ENCODE measurements at regions not wholly inside any gene's neighbourhood (a gene's known extent, or its start where the extent isn't known, plus 50 kb on each side); places are given as distances from the start of the nearest gene placed in this dataset.
"Not testable (repeated sequence)": the region's sequence is repeated elsewhere in the genome, so short reads cannot be mapped to it uniquely, and the experiment has no call there.

DNA sequence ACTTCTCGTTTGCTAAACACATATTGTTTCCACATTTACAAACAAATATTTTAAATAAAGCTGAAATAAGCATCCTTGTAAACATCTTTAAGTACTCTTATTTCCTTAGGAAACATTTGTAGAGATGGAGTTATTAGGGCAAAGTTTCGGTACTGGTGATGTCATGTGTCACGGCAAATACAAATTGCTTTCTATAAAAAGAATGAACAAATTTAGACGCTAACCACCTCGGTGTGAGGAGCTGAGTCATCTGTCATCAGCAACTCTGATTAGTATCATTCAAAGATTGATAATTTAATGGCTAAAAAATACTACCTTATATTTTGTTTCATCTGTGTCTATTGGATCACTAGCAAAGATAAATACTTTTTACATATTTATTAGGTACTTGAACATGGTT, 982.0 kb downstream of the VRK1 start:
- Mint-ChIP-seq H3K4me1 (peaks cover 22% of the 10 kb centered on the region), H3K36me3 (no peaks in the 10 kb centered on the region), H3K27ac (no peak overlapping the region), H3K4me3 (no peak overlapping the region), H3K9me3 (no peaks in the 10 kb centered on the region)
- ATAC-seq (no peak), DNase-seq (ENCODE audit: low spot score in 2 of 2) (no peak)

DNA sequence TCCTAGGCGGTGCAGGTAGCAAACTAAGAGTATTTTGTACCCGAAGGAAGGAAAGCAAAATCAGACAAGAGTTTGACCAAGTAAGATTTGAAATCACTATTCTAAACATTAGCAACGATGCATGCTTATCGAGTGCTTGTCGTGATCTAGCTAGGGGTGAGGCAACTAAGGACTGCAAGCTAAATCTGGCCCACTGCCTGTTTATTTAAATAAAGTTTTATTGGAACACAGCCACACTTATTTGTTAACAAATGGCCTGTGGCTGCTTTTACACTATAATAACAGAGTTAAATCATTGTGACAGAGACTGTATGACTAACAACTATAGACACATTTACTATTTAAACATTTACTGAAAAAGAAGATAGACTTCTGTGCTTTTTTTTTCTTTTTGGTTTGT, 983.6 kb downstream of the VRK1 start:
- H3K27ac Mint-ChIP-seq, result peak overlapping the region; percentile 8
- no peaks in the 10 kb centered on the region for H3K9me3 Mint-ChIP-seq
- H3K36me3 Mint-ChIP-seq, result no peaks in the 10 kb centered on the region
- ATAC-seq (no peak), DNase-seq (ENCODE audit: low spot score in 2 of 2) (no peak)
- peaks cover 23% of the 10 kb centered on the region for H3K4me1 Mint-ChIP-seq
- no peak overlapping the region for H3K4me3 Mint-ChIP-seq

GRCh38 chr14:97781961-97782360, 984.8 kb downstream of the VRK1 start:
- H3K9me3 Mint-ChIP-seq, result no peaks in the 10 kb centered on the region
- peaks cover 15% of the 10 kb centered on the region for H3K4me1 Mint-ChIP-seq
- no peaks in the 10 kb centered on the region for H3K36me3 Mint-ChIP-seq
- no peak for DNase-seq (ENCODE audit: low spot score in 2 of 2)
- no peak overlapping the region for H3K27ac Mint-ChIP-seq
- no peak overlapping the region for H3K4me3 Mint-ChIP-seq
- ATAC-seq, result no peak

- H3K9me3 Mint-ChIP-seq, result no peaks in the 10 kb centered on the region
- DNase-seq (ENCODE audit: low spot score in 2 of 2) (no peak), ATAC-seq (no peak)
- H3K4me3 Mint-ChIP-seq, result no peak overlapping the region
- peaks cover 6% of the 10 kb centered on the region for H3K4me1 Mint-ChIP-seq
- no peak overlapping the region for H3K27ac Mint-ChIP-seq
- no peaks in the 10 kb centered on the region for H3K36me3 Mint-ChIP-seq
Measured at GRCh38 chr14:97782871-97783414, 985.8 kb downstream of the VRK1 start.

- Mint-ChIP-seq H3K4me1 (peaks cover 13% of the 10 kb centered on the region), H3K4me3 (no peak overlapping the region), H3K36me3 (no peaks in the 10 kb centered on the region), H3K9me3 (no peaks in the 10 kb centered on the region), H3K27ac (no peak overlapping the region)
- DNase-seq (ENCODE audit: low spot score in 2 of 2) (no peak), ATAC-seq (no peak)
Measured at GRCh38 chr14:97785495-97785894, 988.3 kb downstream of the VRK1 start.

DNA sequence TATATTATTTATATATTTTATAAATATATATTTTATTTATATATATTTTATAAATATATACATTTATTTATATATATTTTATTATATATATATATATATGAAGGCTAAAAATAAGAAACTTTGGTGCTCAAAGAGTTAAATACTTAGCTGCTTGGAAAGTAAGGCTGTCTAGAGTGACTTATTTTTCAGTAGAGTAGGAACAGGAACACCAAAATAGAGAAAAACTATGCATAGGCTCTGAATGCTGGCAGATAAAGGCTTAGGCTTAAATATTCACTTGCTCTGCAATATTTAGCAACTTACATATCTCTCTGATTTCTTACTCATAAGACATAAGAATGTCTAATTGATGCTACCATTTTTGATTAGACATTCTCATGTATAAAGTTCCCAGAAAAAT, 991.2 kb downstream of the VRK1 start:
- no peaks in the 10 kb centered on the region for H3K36me3 Mint-ChIP-seq
- no peaks in the 10 kb centered on the region for H3K9me3 Mint-ChIP-seq
- H3K27ac Mint-ChIP-seq, result no peak overlapping the region

DNA sequence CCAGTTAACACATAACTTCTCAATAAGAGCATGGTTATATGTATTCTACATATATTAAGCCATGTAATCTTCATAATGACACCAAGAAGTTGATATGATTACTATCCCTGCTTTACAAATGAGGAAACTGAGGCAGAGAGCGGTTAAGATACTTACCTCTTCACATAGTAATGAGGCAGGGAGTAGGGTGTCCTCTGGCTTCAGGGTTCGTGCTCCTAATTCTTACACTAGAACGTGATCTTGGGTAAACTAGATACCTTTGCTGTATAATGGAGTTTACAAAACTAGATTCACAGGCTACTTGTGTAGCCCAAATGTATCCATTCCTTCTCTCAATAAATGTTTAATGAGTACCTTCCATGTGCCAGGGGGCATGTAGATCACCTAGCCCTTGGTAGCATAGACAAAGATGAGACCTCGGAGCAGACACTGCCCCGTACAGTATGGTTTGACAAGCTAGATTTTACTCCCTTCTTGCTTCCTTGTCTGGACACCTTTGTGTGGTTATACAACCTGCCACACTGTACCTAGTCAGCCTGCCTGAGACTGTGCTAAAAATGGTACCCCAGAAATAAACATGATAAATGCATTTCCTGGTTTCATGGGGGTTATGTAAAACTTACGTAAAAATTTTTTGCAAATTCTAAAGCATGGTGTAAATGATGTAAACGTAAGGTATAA, 991.8 kb downstream of the VRK1 start:
- peak; percentile 44 for ATAC-seq
- H3K36me3 Mint-ChIP-seq, result no peaks in the 10 kb centered on the region
- no peak overlapping the region for H3K27ac Mint-ChIP-seq
- DNase-seq (ENCODE audit: low spot score in 2 of 2), result no peak
- no peaks in the 10 kb centered on the region for H3K9me3 Mint-ChIP-seq
- H3K4me3 Mint-ChIP-seq, result no peak overlapping the region
- H3K4me1 Mint-ChIP-seq, result peaks cover 19% of the 10 kb centered on the region

More for the DNA sequence above, 991.2 kb downstream of the VRK1 start:
- DNase-seq (ENCODE audit: low spot score in 2 of 2), result no peak
- no peak overlapping the region for H3K4me3 Mint-ChIP-seq
- ATAC-seq, result no peak
- peaks cover 19% of the 10 kb centered on the region for H3K4me1 Mint-ChIP-seq

DNA sequence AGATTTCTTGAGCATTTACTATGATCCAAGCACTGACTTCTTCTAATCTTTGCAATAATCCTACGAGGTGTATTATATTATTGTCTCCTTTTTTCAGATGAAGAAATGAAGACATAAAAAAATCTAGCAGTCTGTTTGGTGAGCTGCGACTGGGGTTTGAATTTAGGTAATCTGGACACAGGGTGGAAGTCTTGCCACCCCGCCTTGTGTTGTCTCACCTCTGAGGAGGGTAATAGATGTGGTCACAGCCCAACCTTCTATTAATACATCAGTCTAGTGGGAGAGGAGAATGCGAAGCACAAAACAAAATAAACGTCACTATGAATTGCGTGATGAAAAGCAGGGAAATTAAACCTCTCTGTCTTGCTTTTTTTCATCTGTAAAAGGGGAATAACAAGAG, 993.9 kb downstream of the VRK1 start:
- no peak overlapping the region for H3K4me3 Mint-ChIP-seq
- peaks cover 13% of the 10 kb centered on the region for H3K4me1 Mint-ChIP-seq
- DNase-seq (ENCODE audit: low spot score in 2 of 2), result no peak
- no peak for ATAC-seq
- H3K27ac Mint-ChIP-seq, result no peak overlapping the region
- no peaks in the 10 kb centered on the region for H3K36me3 Mint-ChIP-seq
- no peaks in the 10 kb centered on the region for H3K9me3 Mint-ChIP-seq

DNA sequence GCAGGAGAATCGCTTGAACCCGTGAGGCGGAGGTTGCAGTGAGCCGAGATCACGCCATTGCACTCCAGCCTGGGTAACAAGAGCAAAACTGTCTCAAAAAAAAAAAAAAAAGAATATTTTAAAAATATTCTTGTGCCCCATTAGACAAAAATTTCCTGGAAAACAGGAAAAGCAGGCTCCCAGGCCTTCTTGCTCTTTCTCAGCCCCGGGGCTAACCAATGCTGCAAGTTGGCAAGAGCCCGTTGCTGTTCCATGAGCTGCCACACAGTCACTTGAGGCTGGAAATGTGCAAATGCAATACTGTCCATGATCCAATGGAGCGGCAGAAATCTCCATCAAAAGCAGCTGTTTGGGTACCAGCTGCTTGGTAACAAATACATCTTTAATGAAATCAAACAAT, 994.7 kb downstream of the VRK1 start:
- H3K36me3 Mint-ChIP-seq, result no peaks in the 10 kb centered on the region
- H3K4me3 Mint-ChIP-seq, result no peak overlapping the region
- H3K9me3 Mint-ChIP-seq, result no peaks in the 10 kb centered on the region
- H3K4me1 Mint-ChIP-seq, result peaks cover 13% of the 10 kb centered on the region
- DNase-seq (ENCODE audit: low spot score in 2 of 2) (no peak), ATAC-seq (no peak)
- H3K27ac Mint-ChIP-seq, result no peak overlapping the region

- Mint-ChIP-seq H3K36me3 (no peaks in the 10 kb centered on the region), H3K4me3 (no peak overlapping the region), H3K9me3 (no peaks in the 10 kb centered on the region), H3K4me1 (no peaks in the 10 kb centered on the region), H3K27ac (no peak overlapping the region)
- DNase-seq (ENCODE audit: low spot score in 2 of 2) (no peak), ATAC-seq (peak; percentile 51)
Measured at GRCh38 chr14:97796511-97796910, 999.3 kb downstream of the VRK1 start.

DNA sequence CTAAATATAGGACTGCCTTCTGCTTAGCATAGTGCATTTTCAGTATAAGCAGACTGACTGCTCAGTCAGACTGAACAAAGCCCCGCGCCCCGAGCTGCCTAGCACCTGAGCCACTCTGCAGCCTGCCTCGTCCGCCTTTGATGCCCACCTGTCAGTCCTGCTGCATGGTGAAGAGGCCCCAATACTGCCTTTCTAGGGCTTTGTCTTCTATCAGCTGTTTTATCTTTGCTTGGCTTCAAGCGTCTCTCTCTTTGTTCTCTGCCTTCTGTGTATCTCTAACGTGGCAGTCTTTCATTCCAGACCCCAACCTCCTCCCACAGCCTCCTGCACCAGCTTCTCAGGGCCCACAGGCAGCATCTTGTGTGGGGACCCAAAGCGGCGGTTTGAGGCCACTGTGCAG, 1001.0 kb downstream of the VRK1 start:
- no peak overlapping the region for H3K27ac Mint-ChIP-seq
- DNase-seq (ENCODE audit: low spot score in 2 of 2), result no peak
- no peak overlapping the region for H3K4me3 Mint-ChIP-seq
- H3K36me3 Mint-ChIP-seq, result no peaks in the 10 kb centered on the region
- no peaks in the 10 kb centered on the region for H3K9me3 Mint-ChIP-seq
- no peak for ATAC-seq
- H3K4me1 Mint-ChIP-seq, result peaks cover 7% of the 10 kb centered on the region

DNA sequence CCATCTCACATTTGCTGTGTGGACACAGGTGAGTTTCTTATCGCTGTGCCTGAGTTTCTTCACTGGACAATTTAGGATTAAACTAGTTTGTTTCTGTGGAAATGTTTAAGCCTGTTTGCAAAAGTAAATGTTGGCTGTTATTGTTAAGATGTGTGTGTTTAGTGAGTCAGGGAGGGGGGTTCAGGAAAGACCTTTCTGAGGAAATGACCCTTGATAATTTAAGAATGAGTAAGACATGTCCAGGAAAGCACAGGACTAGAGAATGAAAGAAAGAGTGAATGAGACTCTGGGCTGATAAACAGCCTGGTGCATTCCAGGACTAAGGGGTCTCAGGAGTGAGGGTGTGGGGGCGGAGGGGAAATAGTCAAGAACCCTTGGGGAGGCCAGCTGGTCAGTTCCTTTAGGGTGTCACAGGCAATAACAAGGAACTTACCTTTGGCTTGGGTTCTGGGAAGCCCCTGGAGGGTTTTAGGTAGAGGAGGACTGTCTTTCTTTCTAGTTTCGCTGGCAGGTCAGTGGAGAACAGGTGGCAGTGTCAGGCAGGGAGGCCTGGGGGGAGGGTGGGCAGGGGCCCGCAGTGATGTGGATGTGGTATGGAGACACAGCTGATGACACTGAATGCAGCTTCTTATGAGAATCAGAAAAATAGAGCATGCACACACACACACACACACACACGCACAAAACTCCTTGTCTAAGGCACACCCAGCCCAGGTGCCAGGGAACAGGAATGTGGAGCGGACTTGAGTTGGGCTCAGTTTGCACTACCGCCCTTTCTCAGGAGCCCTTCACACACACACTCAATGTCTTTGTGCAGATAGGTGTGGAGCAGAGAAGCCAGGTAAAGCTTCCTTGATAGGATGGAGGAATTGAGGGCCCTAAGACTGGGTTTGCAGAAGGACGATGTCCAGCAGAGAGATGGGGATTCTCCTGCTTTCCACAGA, 1005.5 kb downstream of the VRK1 start:
- Mint-ChIP-seq H3K9me3 (no peaks in the 10 kb centered on the region), H3K4me3 (no peak overlapping the region), H3K27ac (no peak overlapping the region), H3K4me1 (peaks cover 7% of the 10 kb centered on the region), H3K36me3 (no peaks in the 10 kb centered on the region)
- DNase-seq (ENCODE audit: low spot score in 2 of 2), result no peak
- ATAC-seq, result no peak

- peaks cover 7% of the 10 kb centered on the region for H3K4me1 Mint-ChIP-seq
- H3K36me3 Mint-ChIP-seq, result no peaks in the 10 kb centered on the region
- DNase-seq (ENCODE audit: low spot score in 2 of 2), result no peak
- H3K4me3 Mint-ChIP-seq, result no peak overlapping the region
- H3K9me3 Mint-ChIP-seq, result no peaks in the 10 kb centered on the region
- no peak for ATAC-seq
- H3K27ac Mint-ChIP-seq, result no peak overlapping the region
Measured at GRCh38 chr14:97804056-97804455, 1006.9 kb downstream of the VRK1 start.

DNA sequence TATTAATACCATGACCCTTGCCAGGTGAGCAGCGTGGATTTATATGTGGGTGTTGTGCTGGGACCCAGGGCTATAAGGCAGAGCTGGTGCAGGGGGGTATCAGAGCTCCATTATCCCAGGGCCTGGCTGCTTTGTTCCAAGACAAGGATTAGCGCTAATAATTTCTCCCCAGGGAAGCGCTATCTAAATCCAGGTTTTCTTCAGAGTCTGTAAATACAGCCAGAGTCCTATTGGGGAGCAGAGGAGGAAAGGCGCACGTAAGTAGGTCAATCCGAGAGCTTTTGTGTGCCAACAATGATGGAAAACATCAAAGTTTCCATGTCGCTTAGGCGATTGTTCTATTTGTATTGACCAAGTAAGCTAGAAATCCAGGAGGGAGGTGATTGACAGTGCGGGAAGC, 1009.7 kb downstream of the VRK1 start:
- H3K4me3 Mint-ChIP-seq, result no peak overlapping the region
- H3K27ac Mint-ChIP-seq, result no peak overlapping the region
- ATAC-seq (no peak), DNase-seq (ENCODE audit: low spot score in 2 of 2) (no peak)
- peaks cover 5% of the 10 kb centered on the region for H3K4me1 Mint-ChIP-seq
- no peaks in the 10 kb centered on the region for H3K36me3 Mint-ChIP-seq
- H3K9me3 Mint-ChIP-seq, result no peaks in the 10 kb centered on the region

DNA sequence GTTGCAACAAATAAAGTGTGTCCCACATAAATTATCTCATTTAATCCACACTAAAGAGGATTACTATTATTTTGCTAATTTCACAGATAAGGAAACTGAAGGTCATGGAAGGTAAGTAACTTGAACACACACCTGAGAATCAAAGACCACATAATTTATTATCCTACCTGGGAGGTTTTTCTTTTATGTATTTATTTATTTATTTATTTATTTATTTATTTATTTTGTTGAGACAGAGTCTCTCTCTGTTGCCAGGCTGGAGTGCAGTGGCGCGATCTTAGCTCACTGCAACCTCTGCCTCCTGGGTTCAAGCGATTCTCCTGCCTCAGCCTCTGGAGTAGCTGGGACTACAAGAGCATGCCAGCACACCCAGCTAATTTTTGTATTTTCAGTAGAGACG, 1011.4 kb downstream of the VRK1 start:
- DNase-seq (ENCODE audit: low spot score in 2 of 2); H3K4me1 Mint-ChIP-seq: not testable (repeated sequence)

DNA sequence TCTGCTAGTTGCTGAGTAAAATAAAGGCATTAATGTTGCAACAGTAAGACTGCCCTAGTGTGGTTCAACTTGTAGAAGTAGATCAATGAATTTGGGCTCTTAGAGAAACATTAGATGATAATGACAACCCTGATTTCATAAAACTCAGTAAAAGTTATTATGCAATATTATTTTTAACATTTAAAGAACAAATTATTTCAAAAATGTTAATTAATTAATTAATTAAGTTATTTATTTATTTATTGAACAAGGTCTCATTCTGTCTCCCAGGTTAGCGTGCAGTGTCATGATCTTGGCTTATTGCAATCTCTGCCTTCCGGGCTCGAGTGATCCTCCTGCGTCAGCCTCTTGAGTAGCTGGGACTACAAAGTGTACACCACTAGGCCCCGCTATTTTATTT, 1016.4 kb downstream of the VRK1 start:
- Mint-ChIP-seq H3K27ac (no peak overlapping the region), H3K9me3 (no peaks in the 10 kb centered on the region), H3K4me1 (no peaks in the 10 kb centered on the region), H3K4me3 (no peak overlapping the region), H3K36me3 (no peaks in the 10 kb centered on the region)
- no peak for DNase-seq (ENCODE audit: low spot score in 2 of 2)
- no peak for ATAC-seq

More for the DNA sequence above, 1011.4 kb downstream of the VRK1 start:
- not testable (repeated sequence) for H3K27ac Mint-ChIP-seq, ATAC-seq, H3K9me3 Mint-ChIP-seq, H3K36me3 Mint-ChIP-seq, H3K4me3 Mint-ChIP-seq

Measured in stimulated activated effector memory CD8-positive, alpha-beta T cell treated with anti-CD3 and anti-CD28 coated beads, Interleukin-12 subunit alpha, Interleukin-12 subunit beta, amount 100 ng/mL, for 72 hours (primary cell).